Neuronal stem cell (in vitro differentiated cells): ENCODE measurements at regions not wholly inside any gene's neighbourhood (a gene's known extent, or its start where the extent isn't known, plus 50 kb on each side); places are given as distances from the start of the nearest gene placed in this dataset.
A peak's percentile ranks its signal among the peaks of the same experiment; 100 is the strongest.
"Not testable (repeated sequence)": the region's sequence is repeated elsewhere in the genome, so short reads cannot be mapped to it uniquely, and the experiment has no call there.

Experiments
- DNase-seq: peaks from one replicate; pipeline ENCODE4 v3.0.0-alpha.2; 2013; ENCODE audit warnings: low spot score
- H2AFZ ChIP-seq: one replicate; pipeline ENCODE4 v1.6.1; 2013; ENCODE audit warnings: mild to moderate bottlenecking, low read length, inconsistent platforms
- H2AK5ac ChIP-seq: 2 replicates; pipeline ENCODE4 v1.6.1; 2013; ENCODE audit warnings: low read depth, mild to moderate bottlenecking, inconsistent platforms, low read length, moderate library complexity, mixed read lengths
- H2BK120ac ChIP-seq: 2 replicates; pipeline ENCODE4 v1.6.1; 2013; ENCODE audit warnings: low read depth, mild to moderate bottlenecking, inconsistent platforms, low read length, moderate library complexity, mixed read lengths
- H2BK12ac ChIP-seq: one replicate; pipeline ENCODE4 v1.6.1; 2013; ENCODE audit warnings: low read length, inconsistent platforms
- H2BK15ac ChIP-seq: 2 replicates; pipeline ENCODE4 v1.6.1; 2013; ENCODE audit warnings: mild to moderate bottlenecking, low read length, inconsistent platforms, mixed read lengths
- H2BK5ac ChIP-seq: one replicate; pipeline ENCODE4 v1.6.1; 2013; ENCODE audit warnings: inconsistent platforms, mild to moderate bottlenecking, low read length, moderate library complexity
- H3K14ac ChIP-seq: one replicate; pipeline ENCODE4 v1.6.1; 2013; ENCODE audit warnings: low read length, inconsistent platforms
- H3K18ac ChIP-seq: 2 replicates; pipeline ENCODE4 v1.6.1; 2013; ENCODE audit warnings: low read length, inconsistent platforms
- H3K23ac ChIP-seq: 2 replicates; pipeline ENCODE4 v1.6.1; 2013; ENCODE audit warnings: low read depth, mild to moderate bottlenecking, mixed read lengths, low read length, inconsistent platforms; ENCODE audit not compliant: poor library complexity
- H3K27ac ChIP-seq: replicated peaks from 3 replicates; pipeline ENCODE4 v1.5.1; 2013; ENCODE audit warnings: low read length, inconsistent platforms
- H3K27me3 ChIP-seq, 3 experiments: 2 replicates each; pipeline ENCODE4 v1.6.1; 2013; ENCODE audit warnings: low read length in 3 of 3, mild to moderate bottlenecking in 2 of 3, inconsistent platforms in 1 of 3, low read depth in 1 of 3, mixed read lengths in 1 of 3, moderate library complexity in 1 of 3; ENCODE audit not compliant: control insufficient read depth in 3 of 3, insufficient read depth in 3 of 3
- H3K36me3 ChIP-seq, 2 donors: replicated peaks in 1 of 2; 2 replicates each; pipeline ENCODE4 v1.6.1; 2013; ENCODE audit warnings: low read length in 2 of 2; ENCODE audit not compliant: control insufficient read depth in 2 of 2, insufficient read depth in 2 of 2
- H3K4ac ChIP-seq: 2 replicates; pipeline ENCODE4 v1.6.1; 2013; ENCODE audit warnings: inconsistent platforms, mild to moderate bottlenecking, low read length, moderate library complexity
- H3K4me1 ChIP-seq, 2 donors: 1 replicate in 1 of 2; 2 replicates in 1 of 2; pipeline ENCODE4 v1.6.1; 2013; ENCODE audit warnings: low read length in 2 of 2, low read depth in 1 of 2; ENCODE audit not compliant: control insufficient read depth in 2 of 2, insufficient read depth in 1 of 2
- H3K4me2 ChIP-seq: one replicate; pipeline ENCODE4 v1.6.1; 2013; ENCODE audit warnings: mild to moderate bottlenecking, low read length, inconsistent platforms; ENCODE audit not compliant: insufficient read depth, poor library complexity, severe bottlenecking
- H3K4me3 ChIP-seq, 2 donors: 2 replicates each; pipeline ENCODE4 v1.5.1; 2013; ENCODE audit warnings: low read length in 2 of 2, mild to moderate bottlenecking in 2 of 2, inconsistent platforms in 1 of 2, moderate library complexity in 1 of 2
- H3K79me1 ChIP-seq: one replicate; pipeline ENCODE4 v1.6.1; 2013; ENCODE audit warnings: low read depth, mild to moderate bottlenecking, inconsistent platforms, low read length, moderate library complexity
- H3K9ac ChIP-seq: one replicate; pipeline ENCODE4 v1.6.1; 2013; ENCODE audit warnings: mild to moderate bottlenecking, low read depth, low read length, inconsistent platforms; ENCODE audit not compliant: poor library complexity
- H3K9me3 ChIP-seq, 2 donors: replicated peaks in 1 of 2; 2 replicates each; pipeline versions ENCODE3 to v1.6.1; 2013; ENCODE audit warnings: low read length in 2 of 2, mild to moderate bottlenecking in 2 of 2, inconsistent platforms in 1 of 2, low read depth in 1 of 2, mixed read lengths in 1 of 2, moderate library complexity in 1 of 2; ENCODE audit not compliant: control insufficient read depth in 2 of 2, insufficient read depth in 1 of 2
- H4K8ac ChIP-seq: one replicate; pipeline ENCODE4 v1.6.1; 2013; ENCODE audit warnings: low read depth, mild to moderate bottlenecking, inconsistent platforms, low read length, moderate library complexity
- H4K91ac ChIP-seq: one replicate; pipeline ENCODE4 v1.6.1; 2013; ENCODE audit warnings: low read length, low read depth, mild to moderate bottlenecking, inconsistent platforms; ENCODE audit not compliant: poor library complexity
- WGBS, 2 donors: extraction: QIAGEN DNeasy Blood & Tissue Kit; methylation state at CpG; one replicate each; pipeline ENCODE4 v1.1.7; 2013; ENCODE audit warnings: missing lambda C conversion rate in 2 of 2, mixed read lengths in 1 of 2; ENCODE audit not compliant: insufficient read length in 2 of 2, insufficient replicate concordance in 1 of 2; ENCODE audit errors: extremely low coverage in 2 of 2; 5-methylcytosine and 5-hydroxymethylcytosine counted together

- no peaks in the 10 kb centered on the region for H3K36me3 ChIP-seq
- peak overlapping the region; percentile 85 for H2BK120ac ChIP-seq
- H3K27me3 ChIP-seq, result no peaks in the 10 kb centered on the region
- no peak overlapping the region for H3K14ac ChIP-seq
- no peak overlapping the region for H3K4me3 ChIP-seq
- peak overlapping the region; percentile 50 for H2AK5ac ChIP-seq
- no peak overlapping the region for H2AFZ ChIP-seq
- H4K8ac ChIP-seq, result no peak overlapping the region
- peaks cover 0 to 19% of the 10 kb centered on the region in 2 donors for H3K9me3 ChIP-seq
- H4K91ac ChIP-seq, result peak overlapping the region; percentile 5
- no peak overlapping the region for H3K4me2 ChIP-seq
- no peak overlapping the region for H3K4ac ChIP-seq
- no peak for DNase-seq
- H2BK5ac ChIP-seq, result peak overlapping the region; percentile 92
- no peaks in the 10 kb centered on the region for H3K79me1 ChIP-seq
- H3K18ac ChIP-seq, result peak overlapping the region; percentile 86
- H3K23ac ChIP-seq, result no peak overlapping the region
- H3K4me1 ChIP-seq, result peaks cover 25 to 40% of the 10 kb centered on the region in 2 donors
- H2BK15ac ChIP-seq, result peak overlapping the region; percentile 20
- peak overlapping the region; percentile 97 for H3K27ac ChIP-seq
- peak overlapping the region; percentile 64 for H2BK12ac ChIP-seq
- WGBS, 2 donors, result no CpG with 5 or more reads among the region's 14 CpGs
- H3K9ac ChIP-seq, result no peak overlapping the region
Measured at GRCh38 chr13:112160558-112160957, 93.6 kb downstream of the SOX1 start.

DNA sequence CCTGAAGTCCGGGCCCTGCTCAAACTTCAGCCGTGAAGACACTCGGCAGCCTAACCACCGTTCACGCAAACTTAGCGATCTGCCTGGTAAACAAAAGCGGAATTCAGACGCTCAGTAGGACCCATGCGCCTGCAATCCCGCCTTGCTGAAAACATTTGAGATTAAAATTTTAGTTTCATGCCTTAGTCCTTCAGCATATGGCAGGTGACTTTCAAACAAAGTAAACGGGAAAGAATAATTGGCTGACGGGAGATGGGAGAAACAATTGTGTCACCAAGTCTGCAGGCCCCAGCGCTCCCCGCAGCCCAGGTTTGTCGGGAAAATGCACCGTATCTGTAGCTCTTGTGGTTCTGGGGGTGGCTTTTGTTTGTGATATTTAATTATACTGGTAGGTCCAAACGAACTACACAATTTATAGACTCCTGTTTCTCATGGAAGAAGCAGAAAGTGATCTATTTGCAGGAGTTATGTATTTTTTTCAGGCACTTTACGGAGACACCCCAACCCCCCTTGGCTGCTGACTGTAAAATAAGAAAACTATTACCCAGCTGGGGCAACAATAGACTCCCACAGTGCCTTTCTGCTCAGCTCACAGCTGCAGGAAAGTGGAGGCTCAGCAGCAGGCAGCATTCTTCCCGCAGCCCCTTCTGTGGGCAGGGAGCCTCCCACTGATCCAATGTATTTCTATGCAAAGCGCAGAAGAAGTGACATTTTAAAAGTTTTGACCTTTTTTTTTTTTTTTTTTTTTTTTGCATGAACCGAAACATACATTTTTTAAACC, 94.8 kb downstream of the SOX1 start:
- H3K4me2 ChIP-seq, result peak overlapping the region; percentile 32
- no peaks in the 10 kb centered on the region for H3K79me1 ChIP-seq
- H2AFZ ChIP-seq, result peak overlapping the region; percentile 11
- peak overlapping the region in 1 of 2 donors; percentile 35 for H3K4me3 ChIP-seq
- no peak overlapping the region for H3K23ac ChIP-seq
- H2BK5ac ChIP-seq, result no peak overlapping the region
- H3K18ac ChIP-seq, result peak overlapping the region; percentile 55
- H3K27me3 ChIP-seq, result no peaks in the 10 kb centered on the region
- H3K9ac ChIP-seq, result no peak overlapping the region
- no peak overlapping the region for H2BK120ac ChIP-seq
- H2BK15ac ChIP-seq, result no peak overlapping the region
- no CpG with 5 or more reads among the region's 21 CpGs for WGBS, 2 donors
- no peaks in the 10 kb centered on the region for H3K36me3 ChIP-seq
- peak overlapping the region; percentile 97 for H3K27ac ChIP-seq
- H3K14ac ChIP-seq, result no peak overlapping the region
- no peak overlapping the region for H2AK5ac ChIP-seq
- no peak overlapping the region for H4K8ac ChIP-seq
- DNase-seq, result peak; percentile 79
- H3K4ac ChIP-seq, result no peak overlapping the region
- H3K4me1 ChIP-seq, result peaks cover 30 to 48% of the 10 kb centered on the region in 2 donors
- H4K91ac ChIP-seq, result no peak overlapping the region
- H2BK12ac ChIP-seq, result no peak overlapping the region
- peaks cover 0 to 14% of the 10 kb centered on the region in 2 donors for H3K9me3 ChIP-seq

DNA sequence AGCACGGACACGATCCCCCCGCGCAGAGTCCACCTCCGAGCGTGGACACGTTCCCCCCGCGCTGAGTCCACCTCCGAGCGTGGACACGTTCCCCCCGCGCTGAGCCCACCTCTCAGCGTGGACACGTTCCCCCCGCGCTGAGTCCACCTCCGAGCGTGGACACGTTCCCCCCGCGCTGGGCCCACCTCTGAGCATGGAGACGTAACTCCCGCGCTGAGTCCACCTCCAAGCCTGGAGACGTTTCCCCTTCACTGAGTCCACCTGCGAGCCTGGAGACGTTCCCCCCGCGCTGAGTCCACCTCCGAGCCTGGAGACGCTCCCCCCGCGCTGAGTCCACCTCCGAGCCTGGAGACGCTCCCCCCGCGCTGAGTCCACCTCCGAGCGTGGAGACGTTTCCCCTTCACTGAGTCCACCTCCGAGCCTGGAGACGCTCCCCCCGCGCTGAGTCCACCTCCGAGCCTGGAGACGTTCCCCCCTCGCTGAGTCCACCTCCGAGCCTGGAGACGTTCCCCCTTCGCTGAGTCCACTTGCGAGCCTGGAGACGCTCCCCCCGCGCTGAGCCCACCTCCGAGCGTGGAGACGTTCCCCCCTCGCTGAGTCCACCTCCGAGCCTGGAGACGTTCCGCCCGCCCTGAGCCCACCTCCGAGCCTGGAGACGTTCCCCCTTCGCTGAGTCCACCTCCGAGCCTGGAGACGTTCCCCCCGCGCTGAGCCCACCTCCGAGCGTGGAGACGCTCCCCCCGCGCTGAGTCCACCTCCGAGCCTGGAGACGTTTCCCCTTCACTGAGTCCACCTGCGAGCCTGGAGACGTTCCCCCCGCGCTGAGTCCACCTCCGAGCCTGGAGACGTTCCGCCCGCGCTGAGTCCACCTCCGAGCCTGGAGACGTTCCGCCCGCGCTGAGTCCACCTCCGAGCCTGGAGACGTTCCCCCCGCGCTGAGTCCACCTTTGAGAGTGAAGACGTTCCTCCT, 97.0 kb downstream of the SOX1 start:
- H3K4me2 ChIP-seq, H3K9me3 ChIP-seq, H2AFZ ChIP-seq, H3K9ac ChIP-seq, H3K23ac ChIP-seq, H3K27me3 ChIP-seq, H3K36me3 ChIP-seq, H4K8ac ChIP-seq, H3K79me1 ChIP-seq, DNase-seq, H3K4me3 ChIP-seq: not testable (repeated sequence)
- Histone ChIP-seq H4K91ac (peak overlapping the region; percentile 34), H2BK120ac (peak overlapping the region; percentile 78), H3K4me1 (peaks cover 28 to 46% of the 10 kb centered on the region in 2 donors), H3K18ac (peak overlapping the region; percentile 86), H3K4ac (peak overlapping the region; percentile 55), H2BK15ac (peak overlapping the region; percentile 44), H3K27ac (peak overlapping the region; percentile 82), H2BK12ac (peak overlapping the region; percentile 95), H2BK5ac (peak overlapping the region; percentile 76), H3K14ac (peak overlapping the region; percentile 25), H2AK5ac (peak overlapping the region; percentile 83)
- no CpG with 5 or more reads among the region's 97 CpGs for WGBS, 2 donors

DNA sequence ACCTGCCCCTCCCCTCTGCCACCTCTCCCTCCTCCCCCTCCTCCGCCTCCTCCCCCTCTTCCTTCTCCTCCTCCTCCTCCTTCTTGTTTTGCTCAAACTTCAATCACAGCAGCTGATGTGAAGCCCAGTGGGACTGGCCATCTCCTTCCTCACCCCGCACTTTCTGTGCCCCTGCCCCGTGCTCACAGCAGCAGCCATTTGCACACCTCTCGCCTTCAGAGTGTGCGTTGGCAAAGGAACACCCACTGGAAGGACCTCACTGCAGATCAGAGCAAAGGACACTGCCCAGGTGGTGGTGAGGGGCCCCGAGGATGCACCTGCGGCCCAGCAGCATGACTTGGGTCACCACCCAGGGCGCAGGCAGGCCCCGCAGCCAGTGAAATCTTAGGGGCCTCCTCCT, 98.8 kb downstream of the SOX1 start:
- no peak overlapping the region for H3K23ac ChIP-seq
- no peak overlapping the region for H3K27ac ChIP-seq
- no peak for DNase-seq
- H3K9me3 ChIP-seq, result no peaks in the 10 kb centered on the region
- H3K4ac ChIP-seq, result peak overlapping the region; percentile 1
- no peak overlapping the region for H4K91ac ChIP-seq
- peak overlapping the region; percentile 20 for H2AK5ac ChIP-seq
- peak overlapping the region; percentile 9 for H3K18ac ChIP-seq
- H3K4me3 ChIP-seq, result no peak overlapping the region
- H2BK120ac ChIP-seq, result no peak overlapping the region
- no peak overlapping the region for H3K4me2 ChIP-seq
- H2BK5ac ChIP-seq, result no peak overlapping the region
- no peaks in the 10 kb centered on the region for H3K36me3 ChIP-seq
- H3K14ac ChIP-seq, result no peak overlapping the region
- H2BK15ac ChIP-seq, result peak overlapping the region; percentile 22
- peaks cover 15 to 29% of the 10 kb centered on the region in 2 donors for H3K4me1 ChIP-seq
- no peaks in the 10 kb centered on the region for H3K27me3 ChIP-seq
- WGBS, 2 donors, result no CpG with 5 or more reads among the region's 9 CpGs
- H3K9ac ChIP-seq, result no peak overlapping the region
- no peak overlapping the region for H4K8ac ChIP-seq
- no peaks in the 10 kb centered on the region for H3K79me1 ChIP-seq
- H2BK12ac ChIP-seq, result peak overlapping the region; percentile 32
- H2AFZ ChIP-seq, result peak overlapping the region; percentile 30
